NCI-H748 treated with DMSO at 0.1 percent for 48 hours (cell line): ENCODE measurements at regions not wholly inside any gene's neighbourhood (a gene's known extent, or its start where the extent isn't known, plus 50 kb on each side); places are given as distances from the start of the nearest gene placed in this dataset.

Experiments
- DNase-seq: peaks from one replicate; lab custom pipeline; 2025; lab: John Stamatoyannopoulos, UW

- no peak for DNase-seq
These were observed 714.8 kb downstream of the TLR4 start for GRCh38 chr9:118418887-118419565.

DNA sequence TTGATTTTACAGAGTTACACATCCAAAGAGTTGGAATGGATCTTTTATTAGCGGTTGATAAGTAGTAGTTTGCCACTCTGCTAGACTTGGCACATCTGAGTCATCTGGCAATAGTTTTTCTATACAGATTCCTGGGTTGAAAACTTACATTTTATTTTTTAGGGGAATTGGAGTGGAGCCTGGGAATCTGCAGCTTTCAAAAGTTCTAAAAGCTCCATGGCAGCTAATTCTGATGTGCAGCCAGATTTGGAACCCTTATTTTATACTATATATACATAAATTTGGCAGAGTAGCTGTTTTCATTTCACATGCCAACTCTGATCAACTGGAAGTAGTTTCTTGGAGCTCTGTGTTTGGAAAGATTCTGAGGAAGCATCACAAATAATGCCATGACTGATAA is 715.5 kb downstream of the TLR4 start:
- no peak for DNase-seq

DNA sequence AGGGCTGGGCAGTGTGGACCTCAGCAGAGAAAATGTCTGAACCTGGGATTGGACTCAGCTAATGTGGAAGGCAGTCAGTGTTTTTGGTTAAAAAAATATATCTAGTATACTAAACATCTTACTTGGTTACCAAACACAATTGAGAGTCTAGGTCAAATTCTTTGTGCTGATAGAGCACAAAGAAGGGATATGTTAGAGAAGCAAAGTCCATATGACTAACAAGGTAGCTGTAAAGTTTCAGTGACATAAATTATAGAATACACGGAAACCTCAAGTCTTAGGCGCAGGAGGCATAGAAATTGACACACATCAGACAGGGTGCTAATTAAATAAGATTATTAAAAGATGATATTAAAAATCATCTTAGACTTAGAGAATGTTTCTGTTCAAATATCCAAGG is 718.3 kb downstream of the TLR4 start:
- DNase-seq, result no peak

DNA sequence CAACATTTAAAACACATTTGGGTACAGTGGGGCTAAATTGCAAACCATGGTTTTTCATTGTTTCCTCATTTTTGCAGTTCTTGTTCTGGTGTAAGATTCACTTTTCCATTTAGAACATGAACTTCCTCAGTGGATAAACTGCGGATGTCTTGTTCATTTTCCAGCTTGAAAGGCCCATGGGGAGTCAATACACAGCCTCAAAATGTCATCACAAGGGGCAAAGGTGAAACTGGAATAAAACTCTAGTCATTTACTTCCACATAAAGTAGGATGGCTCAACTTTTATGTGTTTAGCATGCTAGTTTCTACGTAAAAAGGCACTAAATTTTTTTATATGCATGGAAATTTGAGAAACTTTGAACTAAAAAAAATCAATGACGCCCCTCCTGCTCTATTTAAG is 718.8 kb downstream of the TLR4 start:
- DNase-seq, result no peak

GRCh38 chr9:118423721-118424120 is 719.5 kb downstream of the TLR4 start:
- DNase-seq, result no peak

- DNase-seq, result no peak
These were observed 722.6 kb downstream of the TLR4 start for GRCh38 chr9:118426772-118427171.

- no peak for DNase-seq
These were observed 734.6 kb downstream of the TLR4 start for GRCh38 chr9:118438810-118439209.

DNA sequence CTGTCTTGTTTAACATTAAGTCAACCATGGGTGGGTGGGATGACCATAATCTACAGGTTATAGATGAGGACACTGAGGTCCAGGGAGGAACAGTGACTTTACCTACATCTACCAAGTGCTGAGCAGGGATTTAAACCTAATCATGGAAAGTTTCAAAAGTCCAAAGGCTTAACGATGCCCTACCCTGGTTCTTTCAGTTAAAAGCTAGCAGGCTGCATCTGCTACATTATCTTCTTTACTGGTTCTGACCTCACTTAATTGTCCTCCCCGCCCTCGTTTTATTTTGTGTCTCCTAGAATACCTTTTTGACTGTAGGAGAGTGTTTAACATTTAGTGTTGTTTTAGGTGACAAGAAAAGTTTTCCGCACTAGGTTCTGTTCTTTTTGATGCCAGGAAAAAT is 735.2 kb downstream of the TLR4 start:
- no peak for DNase-seq

GRCh38 chr9:118444403-118444802 is 740.2 kb downstream of the TLR4 start:
- no peak for DNase-seq

DNA sequence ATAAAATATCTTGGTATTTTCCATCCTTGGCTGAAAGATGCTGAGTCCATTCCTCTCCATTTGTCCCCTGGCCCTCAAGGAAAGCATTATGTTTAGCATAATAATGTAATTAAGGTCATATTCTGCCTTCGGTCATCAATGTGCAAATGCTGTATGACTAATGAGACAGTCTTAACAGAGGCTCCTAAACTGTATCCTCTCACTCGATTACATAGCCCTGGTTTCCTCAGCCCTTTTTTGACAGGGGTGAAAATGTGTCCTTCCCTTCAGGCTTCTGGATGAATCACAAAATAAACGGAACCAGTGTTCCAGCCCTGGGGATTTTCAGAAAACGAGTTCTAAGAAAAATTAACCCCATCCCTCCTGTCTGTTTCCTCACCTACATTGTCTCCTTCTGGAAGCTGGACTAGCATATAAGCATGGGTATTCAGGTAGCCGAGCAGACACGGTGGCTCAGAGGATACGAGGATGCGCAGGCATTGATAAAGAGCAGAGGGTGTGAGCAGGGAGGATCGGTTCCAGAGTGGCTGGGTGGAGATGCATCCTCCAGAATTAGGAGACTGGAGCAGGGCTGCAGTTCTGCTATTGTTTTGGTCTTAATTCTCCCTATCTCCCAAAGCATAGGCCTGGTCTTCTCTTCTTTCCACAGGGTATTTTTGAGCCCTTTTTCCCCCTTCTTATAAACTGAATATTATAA is 742.9 kb downstream of the TLR4 start:
- DNase-seq, result no peak

GRCh38 chr9:118449554-118449953 is 745.4 kb downstream of the TLR4 start:
- DNase-seq, result no peak

DNA sequence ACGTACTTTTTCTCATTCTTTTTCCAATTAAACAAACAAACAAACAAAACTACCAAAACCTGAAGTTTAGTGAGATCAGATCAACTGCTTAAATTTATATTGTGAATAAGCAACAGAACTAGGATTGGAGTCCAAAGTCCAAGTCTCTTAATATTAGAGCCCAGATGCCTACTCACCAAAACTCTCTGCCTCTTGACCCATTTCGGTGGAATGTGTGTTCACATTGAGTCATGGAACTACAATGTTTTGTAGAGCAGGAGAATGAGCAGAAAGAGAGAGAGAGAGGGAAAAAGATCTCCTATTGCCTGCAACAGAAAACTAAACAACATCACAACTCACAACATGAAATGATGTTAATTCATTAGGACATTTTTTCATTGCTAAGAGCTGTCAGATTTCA is 751.1 kb downstream of the TLR4 start:
- no peak for DNase-seq

- DNase-seq, result peak; percentile 65
These were observed 751.6 kb downstream of the TLR4 start for GRCh38 chr9:118455788-118456187.

DNA sequence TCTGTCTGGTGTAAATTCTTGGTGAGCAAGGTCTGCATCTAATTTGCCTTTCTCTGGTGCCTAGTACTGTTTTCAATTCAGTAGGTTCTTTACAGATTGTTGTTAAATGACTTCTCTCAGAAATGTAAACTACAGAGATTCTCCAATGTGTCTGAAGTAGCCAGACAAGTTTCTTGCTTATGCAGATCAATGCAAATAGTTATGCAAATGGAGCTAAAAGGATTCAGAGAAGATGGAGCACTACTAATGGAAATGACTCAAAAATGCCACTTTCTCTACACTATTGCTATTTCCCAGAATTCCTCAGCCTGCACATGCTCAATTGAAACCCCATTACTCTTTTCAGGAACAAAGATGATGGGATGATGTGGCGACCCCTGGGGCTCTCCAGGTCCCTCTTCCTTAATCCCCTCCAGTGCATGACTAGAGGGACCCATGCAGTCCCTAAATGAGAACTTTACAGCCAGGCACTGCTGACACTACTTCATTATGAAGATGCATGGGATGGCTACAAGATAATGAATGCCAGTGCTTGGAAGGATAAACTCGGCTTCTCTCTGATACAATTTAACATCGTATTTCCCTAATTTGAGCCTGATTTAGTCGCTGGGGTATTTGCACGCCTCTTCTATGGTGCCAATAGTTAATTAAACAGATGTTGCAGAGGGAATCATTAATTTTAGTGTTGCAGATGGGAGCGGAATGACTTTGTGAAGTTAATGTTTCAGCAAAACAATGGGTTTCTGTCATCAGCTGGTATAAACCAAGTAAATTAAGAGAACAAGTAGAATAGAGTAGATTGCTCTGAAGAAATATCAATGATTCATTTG is 753.2 kb downstream of the TLR4 start:
- no peak for DNase-seq

- DNase-seq, result peak; percentile 95
These were observed 755.7 kb downstream of the TLR4 start for GRCh38 chr9:118459913-118460312.

- DNase-seq, result no peak
These were observed 759.2 kb downstream of the TLR4 start for GRCh38 chr9:118463419-118463818.

DNA sequence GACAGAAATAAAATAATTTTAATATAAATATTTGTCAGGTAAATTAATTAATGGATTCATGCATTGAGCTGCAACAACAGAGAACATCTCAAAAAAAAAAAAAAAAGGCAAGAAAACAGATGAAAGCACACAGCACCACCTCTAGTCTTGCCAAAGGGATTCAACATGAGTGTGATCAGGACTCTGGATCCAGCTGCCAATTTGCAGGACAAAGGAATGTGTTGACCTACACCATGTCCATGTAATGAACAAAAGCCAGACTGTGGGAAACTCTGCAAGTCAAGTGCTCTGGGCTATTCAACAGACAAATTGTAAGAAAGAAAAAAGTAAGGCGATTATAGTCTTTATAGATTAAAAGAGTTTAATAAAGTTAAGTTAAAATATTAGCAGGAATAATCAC is 769.3 kb downstream of the TLR4 start:
- peak; percentile 27 for DNase-seq

- DNase-seq, result no peak
These were observed 774.5 kb downstream of the TLR4 start for GRCh38 chr9:118478752-118479151.

GRCh38 chr9:118482306-118482705 is 778.1 kb downstream of the TLR4 start:
- DNase-seq, result no peak

GRCh38 chr9:118483677-118484076 is 779.5 kb downstream of the TLR4 start:
- DNase-seq, result no peak

DNA sequence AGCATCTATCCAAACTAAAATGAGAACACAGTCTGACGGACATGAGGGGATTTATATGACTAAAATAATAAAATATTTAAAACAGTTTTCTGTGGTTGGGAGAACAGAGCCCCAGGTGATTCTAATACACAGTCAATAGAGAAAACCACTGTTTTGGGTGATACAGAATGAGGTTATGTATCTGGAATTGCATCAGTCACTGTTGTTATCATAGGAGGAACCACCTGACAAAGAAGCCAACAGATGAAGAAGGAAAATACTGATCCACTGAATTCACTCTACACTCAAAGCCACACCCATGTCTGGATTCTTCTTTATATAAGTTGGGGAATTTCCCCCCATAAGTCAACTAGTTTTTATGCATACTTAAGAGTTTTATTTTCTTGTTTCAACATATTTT is 799.0 kb downstream of the TLR4 start:
- DNase-seq, result no peak

DNA sequence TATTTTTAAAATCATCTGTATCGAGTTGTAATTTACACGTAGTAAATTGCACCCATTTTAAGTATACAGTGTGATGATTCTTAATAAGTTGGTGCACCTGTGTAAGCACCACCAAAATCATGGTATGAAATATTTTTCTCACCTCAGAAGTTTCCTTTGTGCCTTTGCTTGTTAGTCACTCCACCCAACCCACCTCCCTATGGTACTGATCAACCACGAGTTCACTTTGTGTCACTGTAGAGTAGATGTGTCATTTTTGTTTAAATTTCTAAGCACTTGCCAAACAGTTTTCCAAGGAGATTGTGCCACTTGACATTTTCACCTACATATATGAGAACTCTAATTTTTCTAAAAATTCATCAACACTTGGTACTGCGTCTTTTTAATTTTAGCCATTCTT is 806.5 kb downstream of the TLR4 start:
- DNase-seq, result no peak

GRCh38 chr9:118515947-118516346 is 811.7 kb downstream of the TLR4 start:
- no peak for DNase-seq
